SH-SY5Y (cell line): ENCODE measurements at regions not wholly inside any gene's neighbourhood (a gene's known extent, or its start where the extent isn't known, plus 50 kb on each side); places are given as distances from the start of the nearest gene placed in this dataset.

Experiments used
- GATA2 ChIP-seq: IDR thresholded peaks from 2 replicates; pipeline ENCODE4 v1.6.1; 2011; ENCODE audit warnings: mild to moderate bottlenecking, low read depth, low read length
- GATA3 ChIP-seq: IDR thresholded peaks from 2 replicates; pipeline ENCODE4 v1.6.1; 2011; ENCODE audit warnings: low read depth, mild to moderate bottlenecking, low read length, moderate library complexity

- no peak for TF ChIP-seq GATA3
- TF ChIP-seq GATA2 = no peak
Measured at GRCh38 chr2:48161628-48162027, 152.9 kb upstream of the FOXN2 start.
